ENCODE measurements at regions not wholly inside any gene's neighbourhood (a gene's known extent, or its start where the extent isn't known, plus 50 kb on each side); places are given as distances from the start of the nearest gene placed in this dataset.

- H3K4me3 Mint-ChIP-seq (ENCODE audit: low read depth, unreplicated experiment): no peak overlapping the region
- H3K4me1 Mint-ChIP-seq (ENCODE audit: low read depth, unreplicated experiment): no peaks in the 10 kb centered on the region
- no peak overlapping the region for H3K27ac Mint-ChIP-seq (ENCODE audit: unreplicated experiment)
- no peaks in the 10 kb centered on the region for H3K27me3 Mint-ChIP-seq (ENCODE audit: unreplicated experiment)
- TF ChIP-seq CTCF (IDR thresholded peaks at IDR 0.05; ENCODE audit: unreplicated experiment): no peak
- BruUV-seq (replicated peaks): no TSS peak
- H3K9me3 Mint-ChIP-seq (ENCODE audit: low read depth, unreplicated experiment): peaks cover 3% of the 10 kb centered on the region
- intact Hi-C loops (cut with micrococcal nuclease; ENCODE audit: unreplicated experiment): no loop called here
- CTCF ChIA-PET: no interaction called here
- H3K36me3 Mint-ChIP-seq (ENCODE audit: insufficient read depth, unreplicated experiment): no peaks in the 10 kb centered on the region
- DNase-seq: no peak
These were observed 145.1 kb upstream of the ARHGEF9 start for GRCh38 chrX:63930140-63930539.

GRCh38 chrX:63929608-63930007, 144.6 kb upstream of the ARHGEF9 start:
- no TSS peak for BruUV-seq (replicated peaks)
- TF ChIP-seq CTCF (IDR thresholded peaks at IDR 0.05; ENCODE audit: unreplicated experiment): no peak
- H3K4me1 Mint-ChIP-seq (ENCODE audit: low read depth, unreplicated experiment): no peaks in the 10 kb centered on the region
- no peak for DNase-seq
- no peaks in the 10 kb centered on the region for H3K36me3 Mint-ChIP-seq (ENCODE audit: insufficient read depth, unreplicated experiment)
- H3K27me3 Mint-ChIP-seq (ENCODE audit: unreplicated experiment): no peaks in the 10 kb centered on the region
- H3K27ac Mint-ChIP-seq (ENCODE audit: unreplicated experiment): no peak overlapping the region
- H3K4me3 Mint-ChIP-seq (ENCODE audit: low read depth, unreplicated experiment): no peak overlapping the region
- intact Hi-C loops (cut with micrococcal nuclease; ENCODE audit: unreplicated experiment): no loop called here
- H3K9me3 Mint-ChIP-seq (ENCODE audit: low read depth, unreplicated experiment): peaks cover 3% of the 10 kb centered on the region
- CTCF ChIA-PET: no interaction called here

- Mint-ChIP-seq H3K4me1 (ENCODE audit: low read depth, unreplicated experiment) (no peaks in the 10 kb centered on the region), H3K36me3 (ENCODE audit: insufficient read depth, unreplicated experiment) (no peaks in the 10 kb centered on the region), H3K27me3 (ENCODE audit: unreplicated experiment) (no peaks in the 10 kb centered on the region), H3K9me3 (ENCODE audit: low read depth, unreplicated experiment) (peaks cover 3% of the 10 kb centered on the region), H3K4me3 (ENCODE audit: low read depth, unreplicated experiment) (no peak overlapping the region), H3K27ac (ENCODE audit: unreplicated experiment) (no peak overlapping the region)
- TF ChIP-seq CTCF (IDR thresholded peaks at IDR 0.05; ENCODE audit: unreplicated experiment): no peak
- no peak for DNase-seq
- CTCF ChIA-PET: no interaction called here
- BruUV-seq (replicated peaks): no TSS peak
- intact Hi-C loops (cut with micrococcal nuclease; ENCODE audit: unreplicated experiment): no loop called here
These were observed 142.8 kb upstream of the ARHGEF9 start for GRCh38 chrX:63927848-63928247.

- intact Hi-C loops (cut with micrococcal nuclease; ENCODE audit: unreplicated experiment): no loop called here
- CTCF ChIA-PET: no interaction called here
- Mint-ChIP-seq H3K9me3 (ENCODE audit: low read depth, unreplicated experiment) (peaks cover 14% of the 10 kb centered on the region), H3K4me3 (ENCODE audit: low read depth, unreplicated experiment) (no peak overlapping the region), H3K4me1 (ENCODE audit: low read depth, unreplicated experiment) (no peaks in the 10 kb centered on the region), H3K27ac (ENCODE audit: unreplicated experiment) (no peak overlapping the region), H3K36me3 (ENCODE audit: insufficient read depth, unreplicated experiment) (no peaks in the 10 kb centered on the region), H3K27me3 (ENCODE audit: unreplicated experiment) (no peaks in the 10 kb centered on the region)
- no peak for TF ChIP-seq CTCF (IDR thresholded peaks at IDR 0.05; ENCODE audit: unreplicated experiment)
- no peak for DNase-seq
- BruUV-seq (replicated peaks): no TSS peak
These were observed 137.2 kb upstream of the ARHGEF9 start for GRCh38 chrX:63922221-63922620.

GRCh38 chrX:63920875-63921274, 135.9 kb upstream of the ARHGEF9 start:
- Mint-ChIP-seq H3K27me3 (ENCODE audit: unreplicated experiment) (no peaks in the 10 kb centered on the region), H3K4me1 (ENCODE audit: low read depth, unreplicated experiment) (no peaks in the 10 kb centered on the region), H3K27ac (ENCODE audit: unreplicated experiment) (no peak overlapping the region), H3K9me3 (ENCODE audit: low read depth, unreplicated experiment) (peaks cover 12% of the 10 kb centered on the region), H3K36me3 (ENCODE audit: insufficient read depth, unreplicated experiment) (no peaks in the 10 kb centered on the region), H3K4me3 (ENCODE audit: low read depth, unreplicated experiment) (no peak overlapping the region)
- no peak for TF ChIP-seq CTCF (IDR thresholded peaks at IDR 0.05; ENCODE audit: unreplicated experiment)
- no TSS peak for BruUV-seq (replicated peaks)
- no peak for DNase-seq
- CTCF ChIA-PET: interaction anchor here (0.6 kb wide), 1 partner anchor 822 kb away, joined by 3 read pairs; no protein-coding TSS in a partner anchor
- intact Hi-C loops (cut with micrococcal nuclease; ENCODE audit: unreplicated experiment): no loop called here
